ENCODE measurements at regions not wholly inside any gene's neighbourhood (a gene's known extent, or its start where the extent isn't known, plus 50 kb on each side); places are given as distances from the start of the nearest gene placed in this dataset.

DNA sequence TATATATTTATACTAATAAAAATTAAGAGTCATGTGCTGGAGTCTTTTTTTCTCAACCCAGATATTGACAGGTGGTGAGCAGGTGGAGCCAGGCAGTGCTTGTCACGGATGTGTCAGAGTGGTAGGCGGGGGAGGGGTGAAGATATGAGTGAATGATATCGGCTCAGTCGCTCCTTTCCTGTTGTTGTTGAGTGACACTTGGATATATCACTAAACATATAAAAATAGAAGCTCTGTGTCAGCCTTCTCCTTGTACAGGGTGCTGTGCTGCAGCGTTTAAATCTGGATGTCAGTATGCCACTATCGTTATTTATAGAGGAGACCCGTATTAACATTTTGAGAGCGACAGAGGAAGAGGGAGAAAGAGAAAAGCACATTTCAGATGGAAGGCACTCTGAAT, 339.6 kb downstream of the NUF2 start:
- DNase-seq (ENCODE audit: low spot score): no peak
- no peak for TF ChIP-seq CTCF (IDR thresholded peaks at IDR 0.05; ENCODE audit: extremely low read depth, missing control alignments)

GRCh38 chr1:163664671-163665335, 343.0 kb downstream of the NUF2 start:
- no peak for TF ChIP-seq CTCF (IDR thresholded peaks at IDR 0.05; ENCODE audit: extremely low read depth, missing control alignments)

DNA sequence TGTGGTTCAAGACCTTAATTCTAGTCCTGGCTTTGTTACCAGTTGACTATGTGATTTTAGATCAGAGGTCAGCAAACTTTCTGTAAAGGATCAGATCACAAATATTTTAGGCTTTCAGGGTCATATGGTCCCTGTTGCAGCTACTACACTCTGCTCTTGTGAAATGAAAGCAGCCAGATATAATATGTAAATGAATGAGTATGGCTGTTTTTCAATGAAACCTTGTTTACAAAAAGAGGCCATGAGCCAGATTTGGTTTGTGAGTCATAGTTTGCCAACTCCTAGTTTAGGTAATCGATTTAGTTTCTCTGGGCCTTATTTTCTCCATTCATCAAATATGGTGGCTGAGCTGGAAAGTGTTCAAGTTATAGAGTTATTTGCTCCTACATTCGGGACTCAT, 346.7 kb downstream of the NUF2 start:
- DNase-seq (ENCODE audit: low spot score): no peak
- TF ChIP-seq CTCF (IDR thresholded peaks at IDR 0.05; ENCODE audit: extremely low read depth, missing control alignments): no peak

More at GRCh38 chr1:163664671-163665335, 343.0 kb downstream of the NUF2 start:
- DNase-seq (ENCODE audit: low spot score): no peak

GRCh38 chr1:163670989-163671757, 349.4 kb downstream of the NUF2 start:
- no peak for DNase-seq (ENCODE audit: low spot score)
- TF ChIP-seq CTCF (IDR thresholded peaks at IDR 0.05; ENCODE audit: extremely low read depth, missing control alignments): no peak

GRCh38 chr1:163672976-163673758, 351.4 kb downstream of the NUF2 start:
- no peak for DNase-seq (ENCODE audit: low spot score)
- no peak for TF ChIP-seq CTCF (IDR thresholded peaks at IDR 0.05; ENCODE audit: extremely low read depth, missing control alignments)

DNA sequence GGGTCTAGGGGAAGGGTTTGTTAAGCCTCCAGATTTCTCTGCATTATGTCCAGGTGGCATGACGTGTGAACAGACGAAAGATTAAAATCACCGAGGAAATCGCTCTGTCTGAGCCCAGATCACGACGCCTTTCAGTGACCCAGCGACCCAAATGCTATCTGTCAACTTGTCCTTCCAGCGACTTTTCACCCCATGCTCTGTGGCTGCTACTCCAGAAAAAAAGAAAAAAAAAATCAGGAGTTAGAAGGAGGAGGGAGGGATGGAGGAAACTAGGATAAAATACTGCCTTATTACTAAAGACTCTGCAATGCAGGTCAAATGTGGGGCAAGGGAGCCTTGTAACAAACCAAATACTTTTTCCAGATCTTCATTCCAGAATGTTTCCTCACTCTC, 352.0 kb downstream of the NUF2 start:
- no peak for TF ChIP-seq CTCF (IDR thresholded peaks at IDR 0.05; ENCODE audit: extremely low read depth, missing control alignments)
- no peak for DNase-seq (ENCODE audit: low spot score)

DNA sequence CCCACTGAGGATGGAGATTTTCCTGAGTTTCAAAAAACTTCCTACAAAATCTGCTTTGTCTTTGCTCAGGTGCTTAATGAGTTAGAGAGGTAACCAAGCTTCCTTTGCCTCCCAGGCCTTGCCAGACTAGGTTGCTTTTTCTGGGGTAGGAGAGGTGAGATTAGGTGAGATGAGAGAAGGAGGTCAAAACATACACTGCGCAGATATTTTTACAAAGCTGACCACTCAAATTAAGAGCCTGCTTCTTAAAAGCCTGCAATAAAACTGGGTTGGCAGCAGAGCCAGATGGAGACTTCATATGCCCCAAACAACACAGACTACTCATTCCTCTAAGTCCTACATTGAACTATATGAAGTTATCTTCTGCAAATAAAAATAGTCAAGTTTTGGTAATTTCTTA, 352.5 kb downstream of the NUF2 start:
- DNase-seq (ENCODE audit: low spot score): no peak

More for the DNA sequence above, 352.5 kb downstream of the NUF2 start:
- no peak for TF ChIP-seq CTCF (IDR thresholded peaks at IDR 0.05; ENCODE audit: extremely low read depth, missing control alignments)

All from GM20000 (cell line).